Uterus (tissue), 2 donors: ENCODE measurements at regions not wholly inside any gene's neighbourhood (a gene's known extent, or its start where the extent isn't known, plus 50 kb on each side); places are given as distances from the start of the nearest gene placed in this dataset.

Source experiments
- CTCF ChIP-seq, 4 experiments: fragments of 200-600 bp in 2 of 4; fragments of 450-650 bp in 2 of 4; sonication (generic) in 2 of 4; IDR thresholded peaks; one replicate each; pipeline ENCODE4 v1.5.1; 2016 to 2019; ENCODE audit warnings: antibody characterized with exemption in 4 of 4, mild to moderate bottlenecking in 2 of 4, moderate library complexity in 1 of 4
- POLR2A ChIP-seq, 2 donors: fragments of 450-650 bp; IDR thresholded peaks; one replicate each; pipeline ENCODE4 v1.6.1; 2016; ENCODE audit warnings: antibody characterized with exemption in 2 of 2, mild to moderate bottlenecking in 1 of 2, moderate library complexity in 1 of 2

- no peak for TF ChIP-seq CTCF (IDR thresholded peaks at IDR 0.05)
- TF ChIP-seq POLR2A (IDR thresholded peaks at IDR 0.05): no peak
Observed at GRCh38 chr1:189654906-189655305, 822.8 kb downstream of the BRINP3 start.
